GM19035 (cell line): ENCODE measurements at regions not wholly inside any gene's neighbourhood (a gene's known extent, or its start where the extent isn't known, plus 50 kb on each side); places are given as distances from the start of the nearest gene placed in this dataset.

Experiments
- ATAC-seq: cut with Tn5 transposase; IDR thresholded peaks from one replicate; pipeline ENCODE4 v1.9.1; 2021; ENCODE audit not compliant: unreplicated experiment

DNA sequence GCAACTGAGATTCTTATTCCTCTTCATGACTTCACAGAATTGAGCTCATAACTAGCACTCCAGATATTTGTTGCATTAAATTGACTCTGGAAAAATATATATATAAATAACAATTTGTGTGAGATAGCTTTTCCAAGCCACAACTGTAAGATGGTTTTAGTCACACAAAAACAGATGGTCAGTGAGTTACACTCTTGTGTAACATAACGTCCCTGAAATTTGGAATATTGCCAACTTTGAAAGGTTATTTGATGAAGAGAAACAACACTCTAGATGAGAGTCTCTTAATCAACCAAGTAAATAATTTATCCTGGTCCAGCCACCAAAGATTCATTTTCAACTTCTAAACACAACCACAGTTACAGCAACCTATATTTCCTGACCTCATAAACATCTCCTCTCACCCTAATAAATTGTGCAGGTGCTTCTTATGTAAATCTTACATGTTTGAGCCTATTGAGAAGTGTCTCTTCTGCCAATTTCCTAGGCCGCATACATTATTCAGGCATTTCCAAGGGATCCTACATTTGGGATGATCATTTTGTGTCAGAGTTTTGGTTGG, 84.9 kb upstream of the ACP3 start:
- no peak for ATAC-seq

DNA sequence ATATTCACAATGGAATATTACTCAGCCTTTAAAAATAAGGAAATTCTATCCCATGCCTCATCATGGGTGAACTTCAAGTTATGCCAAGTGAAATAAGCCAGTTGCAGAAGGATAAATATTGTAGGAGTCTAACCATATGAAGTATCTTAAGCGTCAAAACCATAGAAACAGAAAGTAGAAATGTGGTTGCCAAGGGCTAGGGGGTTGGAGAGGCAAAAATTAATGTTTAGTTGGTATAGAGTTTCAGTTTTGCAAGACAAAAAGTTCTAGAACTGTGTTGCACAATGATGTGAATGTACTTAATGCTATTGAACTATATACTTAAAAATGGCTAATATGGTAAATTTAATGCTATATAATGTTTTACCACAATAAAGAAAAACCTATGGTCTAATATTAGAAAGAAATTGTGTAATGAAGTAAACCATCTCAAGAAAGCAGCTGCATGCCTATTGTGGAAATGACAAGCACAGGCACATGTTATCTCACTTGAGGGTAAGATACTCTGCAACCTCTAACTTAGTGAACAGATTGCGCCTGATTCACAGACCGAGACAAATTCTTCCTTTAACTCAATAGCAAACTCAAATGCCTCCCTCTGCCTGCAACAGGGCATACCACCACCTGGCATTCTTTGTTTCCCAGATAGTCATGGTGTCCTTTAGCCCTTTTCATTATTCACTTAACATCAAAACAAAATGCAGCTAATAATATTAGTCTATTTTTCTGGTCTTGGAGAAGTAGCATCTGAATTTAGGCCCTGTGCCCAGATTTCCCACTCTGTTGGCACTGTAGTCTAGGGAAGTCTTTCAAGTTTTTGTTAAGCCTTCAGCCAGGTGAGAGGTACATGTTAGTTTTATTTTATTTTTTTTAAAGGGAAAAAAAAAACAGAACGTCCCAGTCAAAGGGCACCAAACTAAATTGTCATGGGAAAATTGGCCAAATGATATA, 80.2 kb upstream of the ACP3 start:
- ATAC-seq = peak; percentile 74

DNA sequence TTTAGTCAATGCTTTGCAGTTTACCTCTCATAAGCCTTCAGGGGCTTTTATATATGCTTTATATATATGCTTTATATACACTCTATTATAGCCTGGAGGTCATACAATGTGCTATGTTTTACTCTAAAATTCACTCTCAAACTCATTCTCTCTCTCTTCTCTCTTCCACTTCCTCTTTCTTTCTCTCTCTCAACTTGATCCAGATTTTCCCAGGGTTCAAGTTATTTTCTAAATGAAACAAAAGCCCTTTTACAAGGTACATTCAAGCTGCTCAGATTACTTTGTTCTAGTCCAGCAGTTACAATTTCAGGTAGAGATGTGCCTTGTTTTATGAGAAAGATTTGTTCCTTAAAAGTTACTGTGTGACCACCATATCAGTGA, 79.6 kb upstream of the ACP3 start:
- no peak for ATAC-seq

DNA sequence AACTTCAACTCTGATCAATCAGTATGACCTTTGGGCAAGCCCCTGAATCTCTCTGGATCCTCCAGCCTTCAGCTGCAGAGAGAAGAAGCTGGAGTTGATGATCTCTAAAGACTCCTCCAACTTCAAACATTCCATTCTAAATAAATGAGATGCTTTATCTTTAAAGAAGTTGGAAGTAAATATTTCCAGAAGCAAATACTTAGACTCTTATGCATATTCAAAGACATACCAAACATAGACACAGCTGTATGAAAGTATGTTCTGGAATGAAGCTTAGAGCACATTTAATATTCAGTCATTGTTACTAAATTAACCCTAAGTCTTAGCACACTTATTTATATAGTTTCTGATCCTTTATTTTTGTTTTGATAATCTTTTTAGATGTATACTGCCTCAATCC, 77.6 kb upstream of the ACP3 start:
- no peak for ATAC-seq

DNA sequence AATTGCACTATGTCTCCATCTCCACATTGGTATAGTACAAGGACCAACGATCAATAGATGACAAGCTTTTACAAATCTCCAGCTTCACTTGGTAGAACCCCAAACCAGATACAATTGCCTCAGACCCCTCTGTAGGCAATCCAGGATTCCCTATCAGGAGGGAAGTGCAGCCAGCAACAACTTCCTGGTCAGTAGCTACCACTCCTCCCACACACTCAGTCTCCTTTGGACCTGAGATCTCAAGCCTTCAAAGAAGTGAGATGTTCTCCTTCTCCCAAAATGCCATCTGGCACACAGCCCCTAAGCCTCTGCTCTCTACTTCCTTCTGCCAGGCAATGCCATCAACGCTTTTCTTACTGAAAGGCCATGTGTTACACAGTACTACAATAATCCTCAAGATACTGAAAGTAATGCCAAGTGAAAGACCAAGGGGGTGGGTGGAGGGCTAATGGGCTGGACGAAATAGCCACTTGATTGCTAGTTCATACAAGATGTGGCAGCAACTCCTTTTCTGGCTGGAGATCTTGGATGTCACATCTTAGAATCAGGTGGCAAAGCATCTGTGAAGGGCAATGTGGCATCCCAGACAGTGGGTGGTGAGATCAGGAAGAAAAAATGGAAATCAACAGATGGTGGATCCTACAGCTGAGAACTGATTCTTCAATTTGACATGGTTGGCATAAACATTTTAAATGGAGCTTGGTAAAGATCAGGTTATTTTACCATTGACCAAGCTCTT, 75.3 kb upstream of the ACP3 start:
- no peak for ATAC-seq

DNA sequence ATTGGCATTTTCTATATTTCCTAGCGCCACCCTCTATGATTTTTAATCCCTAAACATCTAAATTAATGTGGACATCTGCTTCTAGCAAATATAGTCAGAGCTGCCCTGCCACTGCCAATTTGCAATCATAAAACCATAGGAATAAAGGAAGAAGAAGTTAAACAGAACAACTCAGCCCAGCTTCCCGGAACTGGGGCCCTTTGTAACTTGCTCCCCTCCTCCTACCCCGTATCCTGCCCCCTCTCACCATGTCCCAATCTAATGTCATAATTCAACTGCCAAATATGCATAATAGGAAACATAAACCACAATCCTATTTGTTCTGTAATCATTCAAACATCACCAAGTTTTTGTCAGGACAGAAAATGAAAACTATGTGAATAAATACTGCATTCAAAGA, 74.4 kb upstream of the ACP3 start:
- no peak for ATAC-seq

DNA sequence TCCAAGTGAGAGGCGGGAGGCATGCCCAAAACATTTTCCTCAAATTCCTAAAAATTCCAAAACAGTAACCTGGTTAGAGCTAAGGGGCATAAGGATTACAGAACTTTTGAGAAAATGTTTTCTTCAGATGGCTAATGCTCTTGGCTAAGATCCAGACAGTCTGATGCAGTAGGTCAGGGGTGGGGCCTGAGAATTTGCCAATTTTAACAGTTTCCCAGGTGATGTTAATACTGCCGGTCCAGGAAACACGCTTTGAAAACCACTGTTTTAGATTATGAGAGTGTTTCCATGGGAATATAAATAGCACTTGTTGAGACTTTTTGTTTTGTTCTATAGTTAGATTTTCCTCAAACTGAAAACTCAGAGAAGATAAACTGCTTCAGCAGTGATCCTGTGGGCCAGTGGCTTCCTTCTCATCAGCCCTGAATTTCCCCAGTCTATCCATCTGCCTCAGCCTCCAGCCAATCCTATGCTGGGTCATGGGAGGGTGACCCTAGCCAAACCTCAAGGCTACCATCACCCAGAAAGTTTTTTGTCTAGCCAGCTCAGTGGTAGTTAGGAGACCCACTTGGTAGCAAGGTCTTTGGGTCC, 71.6 kb upstream of the ACP3 start:
- ATAC-seq = no peak

DNA sequence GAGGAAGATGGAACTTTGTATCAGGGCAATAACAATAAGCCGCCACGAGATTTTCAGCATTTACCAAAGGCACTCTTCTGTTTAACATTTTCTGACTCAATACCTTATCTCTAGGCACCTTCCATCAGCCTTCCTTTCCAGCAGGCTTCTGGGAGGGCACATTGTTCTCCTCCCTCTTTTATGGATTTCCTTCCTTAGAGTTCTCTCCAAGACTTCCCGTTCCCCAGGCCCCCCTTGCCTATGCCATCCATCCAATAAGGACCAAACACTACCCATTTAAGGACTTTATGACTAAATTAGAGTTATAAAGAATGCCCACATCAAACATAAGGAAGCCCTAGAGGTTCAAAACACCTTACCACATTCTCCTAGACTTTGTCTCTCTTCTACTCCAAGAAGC, 71.0 kb upstream of the ACP3 start:
- ATAC-seq = no peak

DNA sequence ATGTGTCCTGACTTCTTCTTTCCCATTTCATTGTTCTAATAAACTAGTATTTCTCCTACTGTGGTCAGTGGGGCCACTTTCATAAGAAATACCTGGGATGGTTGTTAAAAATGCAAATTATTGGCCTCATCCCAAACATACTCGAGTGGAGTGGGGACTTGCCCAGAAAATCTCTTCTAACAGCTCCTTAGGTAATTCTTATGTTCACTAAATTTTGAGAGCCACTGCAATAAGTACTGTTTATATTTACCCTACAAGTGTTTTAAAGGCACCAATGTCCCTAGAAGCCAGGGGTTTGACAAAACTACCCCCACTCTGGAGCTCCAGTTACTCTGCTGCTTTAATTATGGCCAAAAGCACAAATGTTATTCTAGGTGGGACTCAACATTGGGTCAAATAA, 70.0 kb upstream of the ACP3 start:
- no peak for ATAC-seq

DNA sequence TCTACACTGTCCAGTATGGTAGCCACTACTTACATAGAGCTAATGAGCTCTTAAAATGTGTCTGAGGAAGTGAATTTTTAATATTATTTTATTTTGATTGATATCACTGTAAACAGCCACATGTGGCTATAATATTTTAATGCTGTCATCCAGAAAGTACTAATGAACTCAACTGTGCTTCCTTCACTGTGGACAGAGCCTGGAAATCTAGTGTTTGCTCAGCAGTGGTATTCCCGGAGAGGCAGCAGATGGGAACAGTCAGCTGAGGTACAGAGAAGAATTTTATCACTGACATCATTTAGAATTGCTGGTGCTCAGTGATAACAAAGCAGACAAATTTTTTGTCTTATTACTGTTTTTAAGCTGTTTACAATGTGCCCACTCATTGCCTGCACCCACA, 68.7 kb upstream of the ACP3 start:
- no peak for ATAC-seq

DNA sequence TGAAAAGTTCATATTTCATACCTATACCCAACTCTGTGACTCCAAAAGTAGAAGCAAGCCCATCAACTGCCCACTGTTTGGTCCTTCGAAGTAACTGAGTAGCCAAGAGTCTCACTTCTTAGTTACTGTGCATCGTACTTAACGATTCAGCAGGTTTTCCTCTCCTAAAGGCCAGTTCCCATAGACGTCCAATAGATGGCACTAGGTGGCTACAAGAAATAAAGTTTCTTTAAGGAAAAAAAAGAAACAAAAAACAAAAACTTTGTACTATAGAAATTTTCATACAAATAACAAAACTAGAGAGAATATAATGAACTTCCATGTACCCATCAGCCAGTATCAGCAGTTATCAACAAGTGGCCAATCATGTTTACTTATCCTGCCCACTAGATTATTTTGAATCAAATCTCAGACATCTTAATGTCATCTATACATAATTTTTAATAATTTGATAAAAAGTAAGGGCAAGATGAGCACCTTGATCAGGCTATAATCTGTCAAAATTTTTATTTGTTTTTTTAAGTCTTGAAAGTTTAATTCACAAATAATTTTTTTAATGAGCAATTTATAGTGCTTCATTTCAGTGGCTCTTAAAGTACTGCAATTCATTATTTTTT, 63.8 kb upstream of the ACP3 start:
- ATAC-seq = no peak

DNA sequence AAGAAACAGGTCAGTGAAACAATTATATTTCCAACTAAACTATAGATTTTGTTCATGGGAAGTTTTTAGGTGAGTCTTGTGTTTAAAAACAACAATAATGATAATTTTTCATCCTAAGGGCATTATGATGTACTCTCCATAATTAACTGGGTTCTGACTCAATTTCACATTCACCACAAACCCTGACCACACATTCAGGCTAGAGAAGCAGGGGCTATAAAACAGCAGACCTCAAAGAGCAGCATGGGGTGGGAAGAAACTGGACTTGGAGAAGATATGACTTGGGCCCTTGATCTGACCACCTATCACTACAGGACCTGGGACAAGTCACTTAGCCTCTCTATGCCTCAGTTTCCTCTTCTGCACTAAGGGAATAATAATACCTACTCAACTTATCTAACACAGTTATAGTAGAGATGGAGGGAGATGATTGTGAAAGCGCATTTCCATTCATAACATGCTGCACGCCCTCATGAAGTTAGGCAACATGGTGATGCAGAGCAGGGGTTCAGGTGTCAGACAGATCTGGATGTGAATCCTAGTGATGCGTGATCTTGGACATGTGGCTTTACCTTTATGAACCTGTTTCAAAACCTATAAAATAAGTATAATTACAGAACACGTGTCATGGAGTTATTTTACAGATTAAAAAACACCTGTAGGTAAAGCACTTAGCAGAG, 63.0 kb upstream of the ACP3 start:
- ATAC-seq = no peak

DNA sequence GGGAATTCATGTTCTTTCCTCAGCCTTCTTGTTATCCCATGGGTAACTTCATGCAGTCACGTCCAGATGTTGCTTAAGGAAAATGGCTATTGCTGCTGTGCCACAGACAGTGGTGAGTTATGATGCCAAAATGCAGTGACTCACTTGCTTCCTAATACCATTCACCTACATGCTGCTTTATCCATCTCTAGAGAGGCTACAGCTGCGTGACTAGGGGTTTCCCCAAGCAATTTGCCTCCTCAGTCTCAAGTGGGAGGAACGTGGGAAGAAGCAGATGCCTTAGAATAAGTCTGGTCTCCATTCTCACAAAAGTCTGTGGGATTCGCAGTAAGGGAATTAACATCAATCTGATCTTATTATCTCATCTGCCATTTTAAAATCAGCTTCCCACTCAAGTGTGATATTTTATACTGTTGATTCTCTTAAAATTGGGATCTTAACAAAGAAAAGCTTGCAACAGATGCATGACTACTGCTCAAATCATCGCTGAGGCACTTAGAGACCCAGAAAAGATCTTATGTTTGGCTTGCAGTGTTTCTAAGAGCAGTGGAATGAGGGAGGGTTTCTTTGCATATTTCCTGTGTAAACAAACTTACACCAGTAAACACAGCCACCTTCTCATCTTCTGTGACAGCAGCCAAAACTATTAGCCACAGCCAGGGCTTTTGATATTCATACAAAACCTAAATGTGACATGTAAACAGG, 62.0 kb upstream of the ACP3 start:
- ATAC-seq = no peak

DNA sequence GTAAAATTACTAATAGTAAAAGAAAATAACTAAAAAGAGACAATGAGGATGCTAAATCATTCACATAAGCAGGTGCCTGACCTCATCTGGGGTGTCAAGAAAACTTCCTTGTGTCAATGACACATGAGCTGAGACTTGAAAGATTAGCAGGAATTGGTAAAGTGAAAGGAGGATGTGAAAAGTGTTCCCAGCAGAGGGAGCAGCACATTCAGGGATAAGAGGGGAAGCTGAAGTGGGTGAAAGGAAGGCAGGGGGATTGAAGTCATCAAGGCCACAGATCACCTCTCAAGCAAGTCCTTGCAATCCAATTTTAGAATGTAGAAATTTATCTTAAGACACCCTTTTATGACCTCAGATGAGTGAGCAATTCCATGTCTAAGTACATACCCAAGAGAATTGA, 60.2 kb upstream of the ACP3 start:
- ATAC-seq = no peak

DNA sequence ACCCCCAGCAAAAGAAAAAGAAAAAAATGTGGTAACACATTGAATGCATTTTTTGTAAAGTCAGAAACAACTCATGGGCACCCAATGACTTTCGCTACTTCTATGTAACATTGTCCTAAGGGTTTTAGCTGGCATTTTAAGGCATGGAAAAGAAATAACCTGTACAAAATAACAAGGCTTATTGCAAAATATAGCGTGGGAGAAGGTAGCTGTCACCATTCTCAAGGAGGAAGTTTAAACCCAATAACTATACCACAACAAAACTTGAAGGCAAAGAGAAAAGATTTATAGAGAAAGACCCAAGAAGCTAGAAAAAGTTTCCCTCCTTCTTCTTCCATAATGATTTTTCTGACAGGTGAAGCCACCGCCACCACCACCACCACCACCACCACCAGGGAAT, 55.7 kb upstream of the ACP3 start:
- no peak for ATAC-seq

DNA sequence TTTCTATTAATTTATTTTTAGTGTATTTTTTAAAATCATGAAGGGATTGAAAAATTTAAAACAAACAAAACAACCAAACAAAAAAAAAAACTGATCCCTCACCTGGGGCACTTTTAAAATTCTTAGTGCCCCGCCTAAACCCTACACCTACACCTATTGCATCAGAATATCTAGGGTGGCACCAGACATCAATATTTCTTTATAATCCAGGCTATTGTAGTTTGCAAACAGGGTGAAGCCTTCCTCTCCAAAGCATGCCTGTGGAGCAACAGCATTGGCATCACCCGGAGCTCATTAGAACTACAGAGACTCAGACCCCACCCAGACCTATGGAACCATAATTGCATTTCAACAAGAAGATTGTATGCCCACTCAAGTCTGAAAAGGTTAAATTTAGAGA, 54.9 kb upstream of the ACP3 start:
- ATAC-seq = no peak

DNA sequence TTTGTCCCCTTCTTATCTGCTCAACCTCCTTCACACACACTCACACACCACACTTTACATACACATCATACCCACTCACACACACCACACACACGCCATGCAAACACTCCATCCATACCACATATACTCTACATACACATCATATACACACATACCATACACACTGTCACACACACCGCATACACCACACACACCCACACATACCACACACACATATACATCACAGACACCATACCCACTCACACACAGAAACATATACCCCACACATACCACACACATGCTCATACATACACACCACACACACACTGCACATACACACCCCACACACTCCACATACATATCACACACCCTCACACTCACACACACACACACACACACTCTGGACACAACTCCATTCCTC, 54.3 kb upstream of the ACP3 start:
- no peak for ATAC-seq

DNA sequence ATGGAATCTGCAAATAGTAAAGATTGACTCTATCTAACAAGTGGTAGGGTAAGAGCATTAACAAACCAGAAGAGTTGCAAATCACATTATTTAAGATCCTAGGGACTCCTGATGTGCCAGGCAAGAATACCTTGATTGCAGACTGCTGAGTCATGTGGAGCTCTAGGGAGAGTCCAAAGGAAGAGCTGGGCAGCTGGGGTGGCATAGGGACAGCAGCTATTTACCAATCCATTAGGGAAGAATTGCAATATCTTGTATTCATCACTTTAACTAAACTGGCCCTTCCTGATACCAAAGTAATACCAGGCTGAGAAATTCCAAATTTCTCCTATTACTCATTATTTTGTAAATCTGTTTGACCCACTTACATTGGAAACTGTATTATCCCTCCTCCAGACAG, 52.2 kb upstream of the ACP3 start:
- no peak for ATAC-seq

DNA sequence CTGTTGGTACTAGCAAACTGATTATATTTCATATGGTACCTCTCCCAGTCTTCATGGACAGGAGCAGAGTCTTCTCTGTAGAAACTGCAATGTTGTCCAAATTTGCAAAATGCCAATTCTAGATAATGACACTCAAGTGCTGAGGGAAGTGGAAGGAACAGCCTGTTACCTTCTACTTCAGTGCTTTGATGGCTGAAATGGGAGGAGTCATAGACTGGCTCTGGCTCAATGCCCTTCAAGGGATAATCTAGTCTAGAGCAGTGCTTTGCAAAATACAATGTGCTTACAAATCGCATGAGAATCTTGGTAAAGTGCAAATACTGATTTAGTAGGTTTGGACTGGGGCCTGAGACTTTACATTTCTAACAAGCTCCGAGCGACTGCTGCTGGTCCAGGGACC, 51.7 kb upstream of the ACP3 start:
- no peak for ATAC-seq

DNA sequence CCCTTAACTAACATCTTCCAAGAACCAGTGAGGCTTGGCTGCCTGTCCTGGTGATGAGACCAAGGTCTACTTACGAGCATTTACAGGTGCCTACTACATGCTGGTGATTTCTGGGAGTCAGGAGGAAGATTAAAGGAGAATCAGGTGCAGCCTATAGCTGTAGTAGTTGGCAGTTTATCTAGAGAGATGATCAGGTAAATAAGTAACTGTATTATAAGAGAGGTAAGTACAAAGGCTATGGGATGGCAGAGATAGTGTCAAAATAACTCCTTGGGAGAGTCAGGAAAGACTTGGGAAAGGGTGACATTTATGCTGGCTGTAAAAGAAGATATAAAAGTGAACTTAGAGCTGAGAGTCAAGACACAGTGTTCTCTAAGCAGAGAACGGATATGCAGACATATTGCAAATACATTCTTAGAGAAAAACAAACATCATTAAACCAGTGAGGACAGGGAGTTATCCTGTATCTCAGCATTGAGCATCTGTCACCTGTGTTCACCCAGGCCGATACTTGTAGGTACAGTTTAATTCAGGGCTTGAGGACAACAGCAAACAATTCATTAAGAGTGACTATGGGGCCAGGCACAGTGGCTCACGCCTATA, 49.7 kb upstream of the ACP3 start:
- no peak for ATAC-seq
